HEK293 (cell line): ENCODE measurements at regions not wholly inside any gene's neighbourhood (a gene's known extent, or its start where the extent isn't known, plus 50 kb on each side); places are given as distances from the start of the nearest gene placed in this dataset.

Source experiments
- ATF2 ChIP-seq: fragments of 450-650 bp; formaldehyde crosslinking; IDR thresholded peaks from 2 replicates; pipeline ENCODE4 v1.5.1; 2016; ENCODE audit warnings: missing biosample characterization, missing genetic modification characterization, low read depth
- ZNF155 ChIP-seq: fragments of 450-650 bp; formaldehyde crosslinking; IDR thresholded peaks from 2 replicates; pipeline ENCODE4 v1.5.1; 2016; ENCODE audit warnings: missing biosample characterization, missing genetic modification characterization
- ZNF596 ChIP-seq: fragments of 450-650 bp; IDR thresholded peaks from 2 replicates; pipeline ENCODE4 v1.5.0; 2018; ENCODE audit warnings: missing biosample characterization, mild to moderate bottlenecking, missing genetic modification characterization, moderate library complexity
- TF ChIP-seq, protein P1 (sequence below): fragments of 450-650 bp; formaldehyde crosslinking; IDR thresholded peaks from 2 replicates; pipeline ENCODE4 v1.5.1; 2016; ENCODE audit warnings: missing biosample characterization, missing genetic modification characterization
- TF ChIP-seq, protein P2 (sequence below): fragments of 450-650 bp; formaldehyde crosslinking; IDR thresholded peaks from 2 replicates; pipeline ENCODE4 v1.5.1; 2017; ENCODE audit warnings: missing biosample characterization, missing genetic modification characterization

- TF ChIP-seq, protein P1, sequence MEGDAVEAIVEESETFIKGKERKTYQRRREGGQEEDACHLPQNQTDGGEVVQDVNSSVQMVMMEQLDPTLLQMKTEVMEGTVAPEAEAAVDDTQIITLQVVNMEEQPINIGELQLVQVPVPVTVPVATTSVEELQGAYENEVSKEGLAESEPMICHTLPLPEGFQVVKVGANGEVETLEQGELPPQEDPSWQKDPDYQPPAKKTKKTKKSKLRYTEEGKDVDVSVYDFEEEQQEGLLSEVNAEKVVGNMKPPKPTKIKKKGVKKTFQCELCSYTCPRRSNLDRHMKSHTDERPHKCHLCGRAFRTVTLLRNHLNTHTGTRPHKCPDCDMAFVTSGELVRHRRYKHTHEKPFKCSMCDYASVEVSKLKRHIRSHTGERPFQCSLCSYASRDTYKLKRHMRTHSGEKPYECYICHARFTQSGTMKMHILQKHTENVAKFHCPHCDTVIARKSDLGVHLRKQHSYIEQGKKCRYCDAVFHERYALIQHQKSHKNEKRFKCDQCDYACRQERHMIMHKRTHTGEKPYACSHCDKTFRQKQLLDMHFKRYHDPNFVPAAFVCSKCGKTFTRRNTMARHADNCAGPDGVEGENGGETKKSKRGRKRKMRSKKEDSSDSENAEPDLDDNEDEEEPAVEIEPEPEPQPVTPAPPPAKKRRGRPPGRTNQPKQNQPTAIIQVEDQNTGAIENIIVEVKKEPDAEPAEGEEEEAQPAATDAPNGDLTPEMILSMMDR, result no peak
- TF ChIP-seq, protein P2, sequence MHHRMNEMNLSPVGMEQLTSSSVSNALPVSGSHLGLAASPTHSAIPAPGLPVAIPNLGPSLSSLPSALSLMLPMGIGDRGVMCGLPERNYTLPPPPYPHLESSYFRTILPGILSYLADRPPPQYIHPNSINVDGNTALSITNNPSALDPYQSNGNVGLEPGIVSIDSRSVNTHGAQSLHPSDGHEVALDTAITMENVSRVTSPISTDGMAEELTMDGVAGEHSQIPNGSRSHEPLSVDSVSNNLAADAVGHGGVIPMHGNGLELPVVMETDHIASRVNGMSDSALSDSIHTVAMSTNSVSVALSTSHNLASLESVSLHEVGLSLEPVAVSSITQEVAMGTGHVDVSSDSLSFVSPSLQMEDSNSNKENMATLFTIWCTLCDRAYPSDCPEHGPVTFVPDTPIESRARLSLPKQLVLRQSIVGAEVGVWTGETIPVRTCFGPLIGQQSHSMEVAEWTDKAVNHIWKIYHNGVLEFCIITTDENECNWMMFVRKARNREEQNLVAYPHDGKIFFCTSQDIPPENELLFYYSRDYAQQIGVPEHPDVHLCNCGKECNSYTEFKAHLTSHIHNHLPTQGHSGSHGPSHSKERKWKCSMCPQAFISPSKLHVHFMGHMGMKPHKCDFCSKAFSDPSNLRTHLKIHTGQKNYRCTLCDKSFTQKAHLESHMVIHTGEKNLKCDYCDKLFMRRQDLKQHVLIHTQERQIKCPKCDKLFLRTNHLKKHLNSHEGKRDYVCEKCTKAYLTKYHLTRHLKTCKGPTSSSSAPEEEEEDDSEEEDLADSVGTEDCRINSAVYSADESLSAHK (tag by site-specific recombination), result no peak
- no peak for TF ChIP-seq ZNF155 (tag by site-specific recombination)
- TF ChIP-seq ATF2 (tag by site-specific recombination), result no peak
- no peak for TF ChIP-seq ZNF596 (tag by site-specific recombination)
Observed at GRCh38 chr12:74891083-74891668, 318.5 kb downstream of the KCNC2 start.
